HEK293T (cell line): ENCODE measurements at regions not wholly inside any gene's neighbourhood (a gene's known extent, or its start where the extent isn't known, plus 50 kb on each side); places are given as distances from the start of the nearest gene placed in this dataset.
"Not testable (repeated sequence)": the region's sequence is repeated elsewhere in the genome, so short reads cannot be mapped to it uniquely, and the experiment has no call there.

Source experiments
- CTCF ChIA-PET: fragments of 350-600 bp; formaldehyde crosslinking; extraction: SDS; loops from one replicate; lab custom pipeline; 2021; ENCODE audit warnings: antibody characterized with exemption, inconsistent platforms; lab: Yijun Ruan, JAX
- POLR2A ChIA-PET: fragments of 350-600 bp; formaldehyde crosslinking; extraction: SDS; loops from one replicate; lab custom pipeline; 2020; ENCODE audit warnings: antibody characterized with exemption, inconsistent platforms; lab: Yijun Ruan, JAX
- DNase-seq: peaks from one replicate; pipeline ENCODE4 v3.0.0; 2012; ENCODE audit warnings: mixed read lengths; ENCODE audit errors: extremely low spot score
- ARNT ChIP-seq: fragments of 450-650 bp; IDR thresholded peaks from 2 replicates; pipeline ENCODE4 v1.6.1; 2017; ENCODE audit warnings: mild to moderate bottlenecking
- BHLHE40 ChIP-seq: fragments of 450-650 bp; IDR thresholded peaks from 2 replicates; pipeline ENCODE4 v1.6.1; 2016; ENCODE audit warnings: mild to moderate bottlenecking, moderate library complexity, borderline replicate concordance
- CTBP1 ChIP-seq: fragments of 450-650 bp; IDR thresholded peaks from 2 replicates; pipeline ENCODE4 v1.6.1; 2016; ENCODE audit warnings: borderline replicate concordance
- ELF4 ChIP-seq: fragments of 450-650 bp; IDR thresholded peaks from 2 replicates; pipeline ENCODE4 v1.6.1; 2017; ENCODE audit warnings: antibody characterized with exemption
- FOXA1 ChIP-seq: fragments of 450-650 bp; IDR thresholded peaks from 2 replicates; pipeline ENCODE4 v1.6.1; 2016; ENCODE audit warnings: mild to moderate bottlenecking
- FOXK2 ChIP-seq: fragments of 450-650 bp; IDR thresholded peaks from 2 replicates; pipeline ENCODE4 v1.6.1; 2016; ENCODE audit warnings: mild to moderate bottlenecking
- FOXM1 ChIP-seq: fragments of 450-650 bp; IDR thresholded peaks from 2 replicates; pipeline ENCODE4 v1.6.1; 2017; ENCODE audit warnings: mild to moderate bottlenecking, borderline replicate concordance
- HDGF ChIP-seq: fragments of 450-650 bp; IDR thresholded peaks from 2 replicates; pipeline ENCODE4 v1.6.1; 2017; ENCODE audit warnings: antibody characterized with exemption, borderline replicate concordance
- L3MBTL2 ChIP-seq: fragments of 450-650 bp; conservative IDR thresholded peaks from 2 replicates; pipeline ENCODE4 v1.6.1; 2016; ENCODE audit warnings: mild to moderate bottlenecking
- LEF1 ChIP-seq: fragments of 450-650 bp; IDR thresholded peaks from 2 replicates; pipeline ENCODE4 v1.6.1; 2017; ENCODE audit warnings: mild to moderate bottlenecking, borderline replicate concordance
- NFRKB ChIP-seq: fragments of 450-650 bp; IDR thresholded peaks from 2 replicates; pipeline ENCODE4 v1.6.1; 2016; ENCODE audit warnings: mild to moderate bottlenecking, moderate library complexity
- PKNOX1 ChIP-seq: fragments of 450-650 bp; IDR thresholded peaks from 2 replicates; pipeline ENCODE4 v1.6.1; 2016
- SP1 ChIP-seq: fragments of 450-650 bp; IDR thresholded peaks from 2 replicates; pipeline ENCODE4 v1.6.1; 2017
- SUZ12 ChIP-seq: fragments of 450-650 bp; IDR thresholded peaks from 2 replicates; pipeline ENCODE4 v1.6.1; 2016; ENCODE audit warnings: mild to moderate bottlenecking
- TARDBP ChIP-seq: fragments of 450-650 bp; IDR thresholded peaks from 2 replicates; pipeline ENCODE4 v1.6.1; 2016
- ZNF384 ChIP-seq: fragments of 450-650 bp; IDR thresholded peaks from 2 replicates; pipeline ENCODE4 v1.6.1; 2016

GRCh38 chr14:59133709-59134108 is 54.8 kb upstream of the DAAM1 start:
- ChIA-PET CTCF (interaction anchor here (1.1 to 2.0 kb wide), 2 partner anchors 11 to 310 kb away, joined by 4 to 9 read pairs; no protein-coding TSS in a partner anchor), POLR2A (interaction anchor here (0.9 to 1.4 kb wide), 3 partner anchors 11 to 55 kb away, joined by 3 to 5 read pairs (median 4); partner anchors contain the start of gene DAAM1)
- no peak for DNase-seq
- TF ChIP-seq CTBP1 (no peak), BHLHE40 (no peak), FOXA1 (no peak), SP1 (no peak), FOXM1 (no peak), L3MBTL2 (no peak), PKNOX1 (no peak), FOXK2 (no peak)

- ChIA-PET POLR2A (interaction anchor here (1.4 kb wide), 1 partner anchor 54 kb away, joined by 5 read pairs; the partner anchor contains the start of gene DAAM1), CTCF (interaction anchor here (0.6 to 2.0 kb wide), 3 partner anchors 8 to 310 kb away, joined by 3 to 9 read pairs (median 4); no protein-coding TSS in a partner anchor)
- peak; percentile 51 for TF ChIP-seq PKNOX1
- TF ChIP-seq BHLHE40 = no peak
- no peak for DNase-seq
These were observed 54.2 kb upstream of the DAAM1 start for GRCh38 chr14:59134307-59134706.

- POLR2A ChIA-PET = no interaction called here
- TF ChIP-seq LEF1 = no peak
- TF ChIP-seq NFRKB = no peak
- TF ChIP-seq ZNF384 = no peak
- TF ChIP-seq CTBP1 = no peak
- no peak for TF ChIP-seq SUZ12
- no peak for TF ChIP-seq TARDBP
- TF ChIP-seq HDGF = no peak
- no peak for TF ChIP-seq FOXM1
- no peak for TF ChIP-seq FOXK2
- no peak for TF ChIP-seq ELF4
- TF ChIP-seq PKNOX1 = no peak
- no peak for TF ChIP-seq BHLHE40
- no peak for TF ChIP-seq L3MBTL2
- no peak for TF ChIP-seq SP1
- no peak for TF ChIP-seq ARNT
- TF ChIP-seq FOXA1 = no peak
- CTCF ChIA-PET = no interaction called here
- DNase-seq = no peak
These were observed 51.2 kb upstream of the DAAM1 start for GRCh38 chr14:59137256-59137655.

- DNase-seq, POLR2A ChIA-PET, CTCF ChIA-PET: not testable (repeated sequence)
These were observed 49.9 kb upstream of the DAAM1 start for GRCh38 chr14:59138576-59138975.
